B cell (primary cell): ENCODE measurements at regions not wholly inside any gene's neighbourhood (a gene's known extent, or its start where the extent isn't known, plus 50 kb on each side); places are given as distances from the start of the nearest gene placed in this dataset.

ENCODE experiments used
- ATAC-seq: fragments of 200-7000 bp; cut with Tn5 transposase; one replicate; pipeline ENCODE4 v1.10.0; 2021; ENCODE audit warnings: low read depth, mild to moderate bottlenecking, moderate number of reproducible peaks, moderate library complexity
- CTCF ChIA-PET: fragments of 350-600 bp; sonication (Branson Sonifier 250); formaldehyde crosslinking; loops from one replicate; lab custom pipeline; 2021; ENCODE audit warnings: antibody characterized with exemption, inconsistent platforms; lab: Charles Lee
- POLR2A ChIA-PET: fragments of 350-600 bp; sonication (Branson Sonifier 250); formaldehyde crosslinking; loops from one replicate; lab custom pipeline; 2021; ENCODE audit warnings: antibody characterized with exemption; lab: Charles Lee
- DNase-seq: peaks from one replicate; pipeline ENCODE4 v3.0.0; 2013
- H2AFZ ChIP-seq: 2 replicates; pipeline ENCODE4 v1.6.1; 2012; ENCODE audit warnings: mild to moderate bottlenecking, low read depth, low read length; ENCODE audit not compliant: insufficient read depth, poor library complexity, severe bottlenecking
- H3K27ac ChIP-seq, 2 donors: 1 replicate in 1 of 2; 2 replicates in 1 of 2; pipeline ENCODE4 v1.5.1; 2012 to 2013; ENCODE audit warnings: low read length in 2 of 2, mild to moderate bottlenecking in 2 of 2, moderate library complexity in 1 of 2
- H3K27me3 ChIP-seq, 4 experiments: fragments of 200-600 bp in 1 of 4; sonication (generic) in 1 of 4; replicated peaks in 1 of 4; 1 replicate in 2 of 4; 2 replicates in 2 of 4; pipeline versions ENCODE4 v1.6.1 to v1.7.0; 2013 to 2016; ENCODE audit warnings: low read length in 3 of 4, mild to moderate bottlenecking in 2 of 4, mixed read lengths in 1 of 4, moderate library complexity in 1 of 4; ENCODE audit not compliant: insufficient read depth in 4 of 4, control insufficient read depth in 3 of 4; ENCODE audit errors: control extremely low read depth in 1 of 4
- H3K36me3 ChIP-seq, 2 experiments: replicated peaks in 1 of 2; 1 replicate in 1 of 2; 2 replicates in 1 of 2; pipeline versions ENCODE4 v1.6.1 to v1.7.1; 2013; ENCODE audit warnings: low read length in 1 of 2; ENCODE audit not compliant: insufficient read depth in 2 of 2, control insufficient read depth in 1 of 2; ENCODE audit errors: control extremely low read depth in 1 of 2, extremely low read depth in 1 of 2
- H3K4me1 ChIP-seq, 2 donors: fragments of 200-600 bp in 1 of 2; sonication (generic) in 1 of 2; 1 replicate in 1 of 2; 2 replicates in 1 of 2; pipeline versions ENCODE4 v1.5.1 to v1.6.1; 2013 to 2017; ENCODE audit warnings: low read length in 2 of 2; ENCODE audit not compliant: control insufficient read depth in 2 of 2, insufficient read depth in 2 of 2
- H3K4me2 ChIP-seq: replicated peaks from 2 replicates; pipeline ENCODE3; 2012; ENCODE audit warnings: mild to moderate bottlenecking, low read depth, low read length; ENCODE audit not compliant: poor library complexity, severe bottlenecking
- H3K4me3 ChIP-seq, 5 experiments: fragments of 200-600 bp in 1 of 5; sonication (generic) in 1 of 5; 1 replicate in 3 of 5; 2 replicates in 2 of 5; pipeline versions ENCODE4 v1.5.1 to v1.7.0; 2011 to 2016; ENCODE audit warnings: low read length in 4 of 5, mild to moderate bottlenecking in 4 of 5, low read depth in 2 of 5, control low read depth in 1 of 5, moderate library complexity in 1 of 5; ENCODE audit not compliant: insufficient read depth in 1 of 5; ENCODE audit errors: control extremely low read depth in 1 of 5, extremely low read depth in 1 of 5
- H3K79me2 ChIP-seq: fragments of 200-600 bp; sonication (generic); one replicate; pipeline ENCODE4 v1.6.0; 2016; ENCODE audit warnings: low read length; ENCODE audit not compliant: control insufficient read depth, insufficient read depth
- H3K9ac ChIP-seq: fragments of 200-600 bp; sonication (generic); 2 replicates; pipeline ENCODE4 v1.6.1; 2017; ENCODE audit warnings: mild to moderate bottlenecking, low read length, moderate library complexity
- H3K9me3 ChIP-seq, 3 donors: one replicate each; pipeline versions ENCODE4 v1.6.1 to v1.7.1; 2013; ENCODE audit warnings: low read length in 2 of 3; ENCODE audit not compliant: control insufficient read depth in 2 of 3, insufficient read depth in 1 of 3; ENCODE audit errors: control extremely low read depth in 1 of 3
- H4K20me1 ChIP-seq: 2 replicates; pipeline ENCODE4 v1.6.0; 2012; ENCODE audit warnings: mild to moderate bottlenecking, low read length; ENCODE audit not compliant: insufficient read depth, control insufficient read depth, poor library complexity, severe bottlenecking
- H3K27ac Mint-ChIP-seq: one replicate; pipeline ENCODE4 v1.8.0; 2021; ENCODE audit warnings: mixed read lengths
- H3K27me3 Mint-ChIP-seq: one replicate; pipeline ENCODE4 v1.8.0; 2021; ENCODE audit warnings: mixed read lengths
- H3K4me1 Mint-ChIP-seq: one replicate; pipeline ENCODE4 v1.8.0; 2021; ENCODE audit warnings: mixed read lengths
- H3K4me3 Mint-ChIP-seq: one replicate; pipeline ENCODE4 v1.8.0; 2021; ENCODE audit warnings: mixed read lengths
- H3K9me3 Mint-ChIP-seq: one replicate; pipeline ENCODE4 v1.8.0; 2022; ENCODE audit warnings: mixed read lengths; ENCODE audit not compliant: insufficient read depth
- EZH2 ChIP-seq: IDR thresholded peaks from 2 replicates; pipeline ENCODE4 v1.6.1; 2012; ENCODE audit warnings: borderline replicate concordance, low read depth, mild to moderate bottlenecking, moderate library complexity, low read length; ENCODE audit not compliant: insufficient read depth, poor library complexity, severe bottlenecking
- WGBS: methylation state at CpG from one replicate; pipeline ENCODE4 v1.1.5; 2013; ENCODE audit warnings: missing lambda C conversion rate; ENCODE audit not compliant: insufficient coverage; 5-methylcytosine and 5-hydroxymethylcytosine counted together
- intact Hi-C: fragments of 100-400 bp; cut with micrococcal nuclease; formaldehyde crosslinking; loops from one replicate; pipeline ENCODE4 v1.10.0; 2022
- TF ChIP-seq, protein P1 (sequence below): fragments of 200-600 bp; IDR thresholded peaks from one replicate; pipeline ENCODE4 v1.8.0; 2022; ENCODE audit warnings: antibody characterized with exemption, mild to moderate bottlenecking

- CTCF ChIA-PET, result no interaction called here
- WGBS, result no CpG with 5 or more reads among the region's 3 CpGs
- H3K79me2 ChIP-seq, result no peaks in the 10 kb centered on the region
Observed at GRCh38 chr3:118088696-118089095, 946.0 kb downstream of the IGSF11 start.

GRCh38 chr3:118089563-118089962, 945.1 kb downstream of the IGSF11 start:
- no peak for ATAC-seq
- no peak overlapping the region for H3K9ac ChIP-seq
- H3K27me3 Mint-ChIP-seq, result no peaks in the 10 kb centered on the region
- no peak for DNase-seq
- H3K4me2 ChIP-seq, result no peak overlapping the region
- CTCF ChIA-PET, result no interaction called here
- H3K9me3 ChIP-seq, result peaks cover 0 to 8% (median 7%) of the 10 kb centered on the region in 3 donors
- H3K4me1 ChIP-seq, result no peaks in the 10 kb centered on the region
- no peak overlapping the region for H2AFZ ChIP-seq
- intact Hi-C loops, result no loop called here
- H3K4me3 ChIP-seq, result no peak overlapping the region
- H3K27me3 ChIP-seq, result no peaks in the 10 kb centered on the region
- POLR2A ChIA-PET, result no interaction called here
- no peak overlapping the region for H3K4me3 Mint-ChIP-seq
- peaks cover 8% of the 10 kb centered on the region for H3K9me3 Mint-ChIP-seq
- no peaks in the 10 kb centered on the region for H4K20me1 ChIP-seq
- no peaks in the 10 kb centered on the region for H3K79me2 ChIP-seq
- H3K36me3 ChIP-seq, result no peaks in the 10 kb centered on the region
- WGBS, result no CpG with 5 or more reads among the region's 1 CpG
- no peak overlapping the region for H3K27ac ChIP-seq
- no peak overlapping the region for H3K27ac Mint-ChIP-seq
- no peaks in the 10 kb centered on the region for H3K4me1 Mint-ChIP-seq
- TF ChIP-seq, protein P1, sequence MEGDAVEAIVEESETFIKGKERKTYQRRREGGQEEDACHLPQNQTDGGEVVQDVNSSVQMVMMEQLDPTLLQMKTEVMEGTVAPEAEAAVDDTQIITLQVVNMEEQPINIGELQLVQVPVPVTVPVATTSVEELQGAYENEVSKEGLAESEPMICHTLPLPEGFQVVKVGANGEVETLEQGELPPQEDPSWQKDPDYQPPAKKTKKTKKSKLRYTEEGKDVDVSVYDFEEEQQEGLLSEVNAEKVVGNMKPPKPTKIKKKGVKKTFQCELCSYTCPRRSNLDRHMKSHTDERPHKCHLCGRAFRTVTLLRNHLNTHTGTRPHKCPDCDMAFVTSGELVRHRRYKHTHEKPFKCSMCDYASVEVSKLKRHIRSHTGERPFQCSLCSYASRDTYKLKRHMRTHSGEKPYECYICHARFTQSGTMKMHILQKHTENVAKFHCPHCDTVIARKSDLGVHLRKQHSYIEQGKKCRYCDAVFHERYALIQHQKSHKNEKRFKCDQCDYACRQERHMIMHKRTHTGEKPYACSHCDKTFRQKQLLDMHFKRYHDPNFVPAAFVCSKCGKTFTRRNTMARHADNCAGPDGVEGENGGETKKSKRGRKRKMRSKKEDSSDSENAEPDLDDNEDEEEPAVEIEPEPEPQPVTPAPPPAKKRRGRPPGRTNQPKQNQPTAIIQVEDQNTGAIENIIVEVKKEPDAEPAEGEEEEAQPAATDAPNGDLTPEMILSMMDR, result no peak
- TF ChIP-seq EZH2, result no peak

More at GRCh38 chr3:118088696-118089095, 946.0 kb downstream of the IGSF11 start:
- H3K36me3 ChIP-seq, result no peaks in the 10 kb centered on the region
- no peak overlapping the region for H3K4me3 Mint-ChIP-seq
- no peaks in the 10 kb centered on the region for H4K20me1 ChIP-seq
- TF ChIP-seq, protein P1, result no peak
- no peak for TF ChIP-seq EZH2
- DNase-seq (no peak), ATAC-seq (no peak)
- no peak overlapping the region for H3K4me2 ChIP-seq
- H3K27ac Mint-ChIP-seq, result no peak overlapping the region
- H3K4me3 ChIP-seq, result no peak overlapping the region
- no peaks in the 10 kb centered on the region for H3K27me3 Mint-ChIP-seq
- POLR2A ChIA-PET, result no interaction called here
- no peak overlapping the region for H3K27ac ChIP-seq
- no peaks in the 10 kb centered on the region for H3K27me3 ChIP-seq
- no peaks in the 10 kb centered on the region for H3K4me1 Mint-ChIP-seq
- no peak overlapping the region for H2AFZ ChIP-seq
- peaks cover 0 to 8% (median 7%) of the 10 kb centered on the region in 3 donors for H3K9me3 ChIP-seq
- H3K4me1 ChIP-seq, result no peaks in the 10 kb centered on the region
- H3K9ac ChIP-seq, result no peak overlapping the region
- peaks cover 8% of the 10 kb centered on the region for H3K9me3 Mint-ChIP-seq
- intact Hi-C loops, result no loop called here
